ENCODE measurements at regions not wholly inside any gene's neighbourhood (a gene's known extent, or its start where the extent isn't known, plus 50 kb on each side); places are given as distances from the start of the nearest gene placed in this dataset.

DNA sequence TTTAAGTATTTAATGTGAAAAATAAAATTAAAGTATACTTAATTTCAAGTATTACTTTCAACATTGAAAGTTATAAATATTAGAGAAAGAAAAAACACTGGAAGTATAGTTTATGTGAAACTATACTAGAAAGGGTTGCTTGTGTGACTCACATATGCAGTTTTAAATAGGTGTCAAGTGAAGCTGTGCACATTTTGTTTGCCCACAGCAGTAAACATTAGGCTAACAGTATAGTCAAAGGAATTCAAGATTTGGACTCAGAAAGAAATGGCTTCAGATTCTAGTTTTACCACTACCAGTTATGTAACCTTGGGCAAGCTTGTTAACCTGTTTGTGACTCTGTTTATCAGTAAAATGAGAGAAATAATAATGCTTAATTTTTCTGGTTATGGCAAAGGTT is 148.2 kb downstream of the FAM47B start:
- DNase-seq (ENCODE audit: low spot score) (no peak), ATAC-seq (no peak)
- Mint-ChIP-seq H3K9me3 (peaks cover 17% of the 10 kb centered on the region), H3K27ac (no peak overlapping the region), H3K27me3 (ENCODE audit: low read depth) (no peaks in the 10 kb centered on the region), H3K36me3 (no peaks in the 10 kb centered on the region), H3K4me3 (no peak overlapping the region), H3K4me1 (no peaks in the 10 kb centered on the region)
- TF ChIP-seq FOXJ3 (CRISPR knock-in tag; IDR thresholded peaks at IDR 0.05; ENCODE audit: borderline replicate concordance) (no peak), PRRX2 (CRISPR knock-in tag; IDR thresholded peaks at IDR 0.05) (no peak), SP1 (CRISPR knock-in tag; conservative IDR thresholded peaks at IDR 0.05) (no peak), ZNF281 (CRISPR knock-in tag; IDR thresholded peaks at IDR 0.05) (no peak), FOXK1 (CRISPR knock-in tag; IDR thresholded peaks at IDR 0.05) (no peak), RELA (CRISPR knock-in tag; IDR thresholded peaks at IDR 0.05; ENCODE audit: borderline replicate concordance) (no peak), SOX15 (CRISPR knock-in tag; IDR thresholded peaks at IDR 0.05) (no peak), ZNF317 (CRISPR knock-in tag; IDR thresholded peaks at IDR 0.05; ENCODE audit: borderline replicate concordance, low read depth) (no peak), ZNF532 (CRISPR knock-in tag; IDR thresholded peaks at IDR 0.05; ENCODE audit: borderline replicate concordance) (no peak)
- TF ChIP-seq, protein P1, sequence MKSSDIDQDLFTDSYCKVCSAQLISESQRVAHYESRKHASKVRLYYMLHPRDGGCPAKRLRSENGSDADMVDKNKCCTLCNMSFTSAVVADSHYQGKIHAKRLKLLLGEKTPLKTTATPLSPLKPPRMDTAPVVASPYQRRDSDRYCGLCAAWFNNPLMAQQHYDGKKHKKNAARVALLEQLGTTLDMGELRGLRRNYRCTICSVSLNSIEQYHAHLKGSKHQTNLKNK (CRISPR knock-in tag; IDR thresholded peaks at IDR 0.05) = no peak
- TF ChIP-seq, protein P2, sequence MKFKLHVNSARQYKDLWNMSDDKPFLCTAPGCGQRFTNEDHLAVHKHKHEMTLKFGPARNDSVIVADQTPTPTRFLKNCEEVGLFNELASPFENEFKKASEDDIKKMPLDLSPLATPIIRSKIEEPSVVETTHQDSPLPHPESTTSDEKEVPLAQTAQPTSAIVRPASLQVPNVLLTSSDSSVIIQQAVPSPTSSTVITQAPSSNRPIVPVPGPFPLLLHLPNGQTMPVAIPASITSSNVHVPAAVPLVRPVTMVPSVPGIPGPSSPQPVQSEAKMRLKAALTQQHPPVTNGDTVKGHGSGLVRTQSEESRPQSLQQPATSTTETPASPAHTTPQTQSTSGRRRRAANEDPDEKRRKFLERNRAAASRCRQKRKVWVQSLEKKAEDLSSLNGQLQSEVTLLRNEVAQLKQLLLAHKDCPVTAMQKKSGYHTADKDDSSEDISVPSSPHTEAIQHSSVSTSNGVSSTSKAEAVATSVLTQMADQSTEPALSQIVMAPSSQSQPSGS (CRISPR knock-in tag; IDR thresholded peaks at IDR 0.05; ENCODE audit: borderline replicate concordance, low read depth) = no peak
- TF ChIP-seq, protein P3, sequence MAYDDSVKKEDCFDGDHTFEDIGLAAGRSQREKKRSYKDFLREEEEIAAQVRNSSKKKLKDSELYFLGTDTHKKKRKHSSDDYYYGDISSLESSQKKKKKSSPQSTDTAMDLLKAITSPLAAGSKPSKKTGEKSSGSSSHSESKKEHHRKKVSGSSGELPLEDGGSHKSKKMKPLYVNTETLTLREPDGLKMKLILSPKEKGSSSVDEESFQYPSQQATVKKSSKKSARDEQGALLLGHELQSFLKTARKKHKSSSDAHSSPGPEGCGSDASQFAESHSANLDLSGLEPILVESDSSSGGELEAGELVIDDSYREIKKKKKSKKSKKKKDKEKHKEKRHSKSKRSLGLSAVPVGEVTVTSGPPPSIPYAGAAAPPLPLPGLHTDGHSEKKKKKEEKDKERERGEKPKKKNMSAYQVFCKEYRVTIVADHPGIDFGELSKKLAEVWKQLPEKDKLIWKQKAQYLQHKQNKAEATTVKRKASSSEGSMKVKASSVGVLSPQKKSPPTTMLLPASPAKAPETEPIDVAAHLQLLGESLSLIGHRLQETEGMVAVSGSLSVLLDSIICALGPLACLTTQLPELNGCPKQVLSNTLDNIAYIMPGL (CRISPR knock-in tag; IDR thresholded peaks at IDR 0.05) = no peak
- TF ChIP-seq, protein P4, sequence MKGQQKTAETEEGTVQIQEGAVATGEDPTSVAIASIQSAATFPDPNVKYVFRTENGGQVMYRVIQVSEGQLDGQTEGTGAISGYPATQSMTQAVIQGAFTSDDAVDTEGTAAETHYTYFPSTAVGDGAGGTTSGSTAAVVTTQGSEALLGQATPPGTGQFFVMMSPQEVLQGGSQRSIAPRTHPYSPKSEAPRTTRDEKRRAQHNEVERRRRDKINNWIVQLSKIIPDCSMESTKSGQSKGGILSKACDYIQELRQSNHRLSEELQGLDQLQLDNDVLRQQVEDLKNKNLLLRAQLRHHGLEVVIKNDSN (CRISPR knock-in tag; IDR thresholded peaks at IDR 0.05) = no peak
- ChIA-PET CTCF (no interaction called here), POLR2A (no interaction called here)

DNA sequence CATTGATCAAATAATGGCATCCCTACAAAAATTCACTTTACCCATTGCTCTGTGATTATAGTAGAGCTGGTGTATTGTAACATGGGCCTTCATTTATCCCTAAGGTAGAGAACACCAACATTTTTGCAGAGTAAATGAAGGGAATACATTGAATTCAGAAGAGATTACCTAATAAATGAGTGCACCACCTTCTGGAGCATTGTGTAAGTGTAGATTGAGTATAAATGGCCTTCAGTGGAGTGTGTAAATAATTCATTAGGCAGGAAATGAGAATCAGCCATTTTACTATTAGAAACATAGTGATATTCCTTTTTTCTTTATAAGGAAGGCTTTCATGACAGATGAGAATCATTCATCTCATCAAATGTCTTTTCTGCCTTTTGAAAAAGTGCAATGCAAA is 155.8 kb downstream of the FAM47B start:
- Mint-ChIP-seq H3K36me3 (no peaks in the 10 kb centered on the region), H3K4me3 (no peak overlapping the region), H3K27ac (no peak overlapping the region), H3K9me3 (peaks cover 7% of the 10 kb centered on the region; the same call in 1 of the 2 replicates), H3K27me3 (ENCODE audit: low read depth) (no peaks in the 10 kb centered on the region), H3K4me1 (no peaks in the 10 kb centered on the region)
- ChIA-PET POLR2A (no interaction called here), CTCF (no interaction called here)
- no peak for ATAC-seq
- DNase-seq (ENCODE audit: low spot score) = no peak
- TF ChIP-seq ERG (CRISPR knock-in tag; IDR thresholded peaks at IDR 0.05) (no peak), E2F1 (CRISPR knock-in tag; IDR thresholded peaks at IDR 0.05) (no peak), MYBL2 (CRISPR knock-in tag; IDR thresholded peaks at IDR 0.05) (no peak), TP53 (CRISPR knock-in tag; IDR thresholded peaks at IDR 0.05) (no peak), ZNF263 (CRISPR knock-in tag; IDR thresholded peaks at IDR 0.05; ENCODE audit: low read depth) (no peak), RELA (CRISPR knock-in tag; IDR thresholded peaks at IDR 0.05; ENCODE audit: borderline replicate concordance) (no peak), JUN (CRISPR knock-in tag; IDR thresholded peaks at IDR 0.05) (no peak), NR1H2 (CRISPR knock-in tag; IDR thresholded peaks at IDR 0.05) (no peak), NFE2L1 (CRISPR knock-in tag; IDR thresholded peaks at IDR 0.05) (no peak)
- TF ChIP-seq, protein P5, sequence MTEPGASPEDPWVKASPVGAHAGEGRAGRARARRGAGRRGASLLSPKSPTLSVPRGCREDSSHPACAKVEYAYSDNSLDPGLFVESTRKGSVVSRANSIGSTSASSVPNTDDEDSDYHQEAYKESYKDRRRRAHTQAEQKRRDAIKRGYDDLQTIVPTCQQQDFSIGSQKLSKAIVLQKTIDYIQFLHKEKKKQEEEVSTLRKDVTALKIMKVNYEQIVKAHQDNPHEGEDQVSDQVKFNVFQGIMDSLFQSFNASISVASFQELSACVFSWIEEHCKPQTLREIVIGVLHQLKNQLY (CRISPR knock-in tag; IDR thresholded peaks at IDR 0.05) = no peak
